GM12891 (cell line): ENCODE measurements at regions not wholly inside any gene's neighbourhood (a gene's known extent, or its start where the extent isn't known, plus 50 kb on each side); places are given as distances from the start of the nearest gene placed in this dataset.
"Not testable (repeated sequence)": the region's sequence is repeated elsewhere in the genome, so short reads cannot be mapped to it uniquely, and the experiment has no call there.

ENCODE experiments used
- DNase-seq: peaks from one replicate; pipeline ENCODE4 v3.0.0; 2011; ENCODE audit warnings: low spot score; ENCODE audit not compliant: insufficient read length
- FAIRE-seq: peaks from 2 replicates; lab custom pipeline; 2011; peaks lifted over from hg19 to GRCh38; lab: Jason Lieb, UNC
- PAX5 ChIP-seq: IDR thresholded peaks from 2 replicates; pipeline ENCODE4 v1.6.1; 2011; ENCODE audit warnings: low read length, moderate library complexity, mild to moderate bottlenecking; ENCODE audit not compliant: insufficient read depth, severe bottlenecking
- POLR2A ChIP-seq: IDR thresholded peaks from 2 replicates; pipeline ENCODE4 v1.6.1; 2011; ENCODE audit warnings: low read depth, low read length, control low read depth
- POLR2AphosphoS5 ChIP-seq: IDR thresholded peaks from 2 replicates; pipeline ENCODE4 v1.6.1; 2011; ENCODE audit warnings: low read depth, low read length, control low read depth
- POU2F2 ChIP-seq: IDR thresholded peaks from 2 replicates; pipeline ENCODE4 v1.6.1; 2011; ENCODE audit warnings: low read depth, mild to moderate bottlenecking, control low read depth, low read length, moderate library complexity
- SPI1 ChIP-seq: IDR thresholded peaks from 2 replicates; pipeline ENCODE4 v1.6.1; 2011; ENCODE audit warnings: low read depth, low read length, control low read depth
- TAF1 ChIP-seq: IDR thresholded peaks from 2 replicates; pipeline ENCODE4 v1.6.1; 2011; ENCODE audit warnings: low read depth, low read length, control low read depth

- no peak for FAIRE-seq
- TF ChIP-seq SPI1: no peak
- no peak for TF ChIP-seq POLR2A
- TF ChIP-seq POU2F2: no peak
- TF ChIP-seq TAF1: no peak
- no peak for TF ChIP-seq POLR2AphosphoS5
- TF ChIP-seq PAX5: no peak
These were observed 407.1 kb downstream of the MDFIC start for GRCh38 chr7:115329006-115329405.

GRCh38 chr7:115328018-115328417 lies 406.1 kb downstream of the MDFIC start:
- DNase-seq (no peak), FAIRE-seq (no peak)
- TF ChIP-seq SPI1 (no peak), POLR2A (no peak), POU2F2 (no peak), POLR2AphosphoS5 (no peak), TAF1 (no peak), PAX5 (no peak)

More at GRCh38 chr7:115329006-115329405, 407.1 kb downstream of the MDFIC start:
- DNase-seq: no peak

GRCh38 chr7:115327326-115327725 lies 405.4 kb downstream of the MDFIC start:
- no peak for DNase-seq
- no peak for FAIRE-seq
- no peak for TF ChIP-seq POLR2AphosphoS5
- no peak for TF ChIP-seq SPI1
- no peak for TF ChIP-seq POLR2A
- TF ChIP-seq POU2F2: no peak
- no peak for TF ChIP-seq TAF1
- no peak for TF ChIP-seq PAX5

GRCh38 chr7:115319541-115319940 lies 397.6 kb downstream of the MDFIC start:
- TF ChIP-seq SPI1 (no peak), POLR2AphosphoS5 (no peak), TAF1 (no peak), PAX5 (no peak), POU2F2 (no peak), POLR2A (no peak)
- DNase-seq (no peak), FAIRE-seq (no peak)

- FAIRE-seq, DNase-seq: not testable (repeated sequence)
These were observed 388.4 kb downstream of the MDFIC start for GRCh38 chr7:115310316-115310715.

- TF ChIP-seq TAF1 (no peak), POLR2A (no peak), PAX5 (no peak), POU2F2 (no peak), SPI1 (no peak), POLR2AphosphoS5 (no peak)
- no peak for DNase-seq
- FAIRE-seq: no peak
These were observed 384.7 kb downstream of the MDFIC start for GRCh38 chr7:115306586-115306985.

GRCh38 chr7:115300231-115300870 lies 378.5 kb downstream of the MDFIC start:
- FAIRE-seq (no peak), DNase-seq (no peak)
- no peak for TF ChIP-seq SPI1
- TF ChIP-seq POU2F2: no peak
- TF ChIP-seq PAX5: no peak
- TF ChIP-seq TAF1: no peak
- TF ChIP-seq POLR2A: no peak
- no peak for TF ChIP-seq POLR2AphosphoS5

- DNase-seq (no peak), FAIRE-seq (no peak)
- TF ChIP-seq POLR2AphosphoS5: no peak
- no peak for TF ChIP-seq TAF1
- no peak for TF ChIP-seq PAX5
- TF ChIP-seq POLR2A: no peak
- TF ChIP-seq POU2F2: no peak
- TF ChIP-seq SPI1: no peak
These were observed 377.6 kb downstream of the MDFIC start for GRCh38 chr7:115299397-115300037.

GRCh38 chr7:115297656-115298055 lies 375.8 kb downstream of the MDFIC start:
- no peak for FAIRE-seq
- TF ChIP-seq POLR2A (no peak), SPI1 (no peak), POLR2AphosphoS5 (no peak), TAF1 (no peak), POU2F2 (no peak), PAX5 (no peak)
- DNase-seq: no peak

- FAIRE-seq (no peak), DNase-seq (no peak)
- no peak for TF ChIP-seq POU2F2
- TF ChIP-seq POLR2A: no peak
- TF ChIP-seq SPI1: no peak
- TF ChIP-seq POLR2AphosphoS5: no peak
- no peak for TF ChIP-seq PAX5
- TF ChIP-seq TAF1: no peak
These were observed 371.8 kb downstream of the MDFIC start for GRCh38 chr7:115293628-115294240.

GRCh38 chr7:115292381-115292780 lies 370.5 kb downstream of the MDFIC start:
- DNase-seq: no peak
- TF ChIP-seq POU2F2: no peak
- no peak for TF ChIP-seq PAX5
- TF ChIP-seq TAF1: no peak
- no peak for TF ChIP-seq POLR2A
- TF ChIP-seq SPI1: no peak
- no peak for TF ChIP-seq POLR2AphosphoS5
- no peak for FAIRE-seq
